K562 (cell line): ENCODE measurements at regions not wholly inside any gene's neighbourhood (a gene's known extent, or its start where the extent isn't known, plus 50 kb on each side); places are given as distances from the start of the nearest gene placed in this dataset.

ENCODE experiments used
- ADNP ChIP-seq: fragments of 200-800 bp; sonication (Bioruptor generic); IDR thresholded peaks from 2 replicates; pipeline ENCODE4 v1.6.1; 2016; ENCODE audit warnings: missing genetic modification characterization, missing compliant biosample characterization
- BACH1 ChIP-seq: fragments of 200-800 bp; sonication (Bioruptor generic); IDR thresholded peaks from 2 replicates; pipeline ENCODE4 v1.6.1; 2016; ENCODE audit warnings: missing genetic modification characterization, missing compliant biosample characterization
- TF ChIP-seq, protein P1 (sequence below), 2 experiments: IDR thresholded peaks in 1 of 2; conservative IDR thresholded peaks in 1 of 2; 2 replicates each; pipeline ENCODE4 v1.6.1; 2016; ENCODE audit warnings: low read depth in 2 of 2, mild to moderate bottlenecking in 1 of 2, missing compliant biosample characterization in 1 of 2, missing genetic modification characterization in 1 of 2, moderate library complexity in 1 of 2
- TF ChIP-seq, protein P2 (sequence below): fragments of 250-450 bp; sonication (Bioruptor Pico); IDR thresholded peaks from 2 replicates; pipeline ENCODE4 v1.5.0; 2021; ENCODE audit warnings: mild to moderate bottlenecking, moderate library complexity

DNA sequence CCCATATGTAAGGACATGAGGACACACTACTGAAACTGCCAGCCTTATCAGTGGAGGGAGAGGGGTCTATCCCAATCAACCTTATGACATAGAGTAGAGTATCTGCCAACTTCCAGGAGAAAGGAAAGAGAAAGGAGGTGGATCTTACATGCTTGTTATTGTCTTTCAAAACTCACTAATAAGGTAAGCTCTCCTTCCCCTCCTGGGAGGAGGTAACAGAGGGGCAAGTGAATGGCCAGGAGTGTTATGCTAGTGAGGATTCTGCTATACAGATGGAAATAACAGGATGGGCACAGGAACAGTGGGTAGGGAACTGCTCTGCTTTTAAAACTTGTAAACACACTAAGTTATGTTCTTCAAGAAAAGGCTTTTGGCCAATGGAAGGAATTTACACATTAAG is 1020.1 kb downstream of the TDRD15 start (continued):
- TF ChIP-seq, protein P1, sequence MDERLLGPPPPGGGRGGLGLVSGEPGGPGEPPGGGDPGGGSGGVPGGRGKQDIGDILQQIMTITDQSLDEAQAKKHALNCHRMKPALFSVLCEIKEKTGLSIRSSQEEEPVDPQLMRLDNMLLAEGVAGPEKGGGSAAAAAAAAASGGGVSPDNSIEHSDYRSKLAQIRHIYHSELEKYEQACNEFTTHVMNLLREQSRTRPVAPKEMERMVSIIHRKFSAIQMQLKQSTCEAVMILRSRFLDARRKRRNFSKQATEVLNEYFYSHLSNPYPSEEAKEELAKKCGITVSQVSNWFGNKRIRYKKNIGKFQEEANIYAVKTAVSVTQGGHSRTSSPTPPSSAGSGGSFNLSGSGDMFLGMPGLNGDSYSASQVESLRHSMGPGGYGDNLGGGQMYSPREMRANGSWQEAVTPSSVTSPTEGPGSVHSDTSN (CRISPR knock-in tag; IDR thresholded peaks at IDR 0.05; ENCODE audit: low read depth): no peak
- TF ChIP-seq, protein P1 (tag; conservative IDR thresholded peaks at IDR 0.05; ENCODE audit: low read depth): no peak
- TF ChIP-seq BACH1 (tag) (no peak), ADNP (no peak)
- TF ChIP-seq, protein P2, sequence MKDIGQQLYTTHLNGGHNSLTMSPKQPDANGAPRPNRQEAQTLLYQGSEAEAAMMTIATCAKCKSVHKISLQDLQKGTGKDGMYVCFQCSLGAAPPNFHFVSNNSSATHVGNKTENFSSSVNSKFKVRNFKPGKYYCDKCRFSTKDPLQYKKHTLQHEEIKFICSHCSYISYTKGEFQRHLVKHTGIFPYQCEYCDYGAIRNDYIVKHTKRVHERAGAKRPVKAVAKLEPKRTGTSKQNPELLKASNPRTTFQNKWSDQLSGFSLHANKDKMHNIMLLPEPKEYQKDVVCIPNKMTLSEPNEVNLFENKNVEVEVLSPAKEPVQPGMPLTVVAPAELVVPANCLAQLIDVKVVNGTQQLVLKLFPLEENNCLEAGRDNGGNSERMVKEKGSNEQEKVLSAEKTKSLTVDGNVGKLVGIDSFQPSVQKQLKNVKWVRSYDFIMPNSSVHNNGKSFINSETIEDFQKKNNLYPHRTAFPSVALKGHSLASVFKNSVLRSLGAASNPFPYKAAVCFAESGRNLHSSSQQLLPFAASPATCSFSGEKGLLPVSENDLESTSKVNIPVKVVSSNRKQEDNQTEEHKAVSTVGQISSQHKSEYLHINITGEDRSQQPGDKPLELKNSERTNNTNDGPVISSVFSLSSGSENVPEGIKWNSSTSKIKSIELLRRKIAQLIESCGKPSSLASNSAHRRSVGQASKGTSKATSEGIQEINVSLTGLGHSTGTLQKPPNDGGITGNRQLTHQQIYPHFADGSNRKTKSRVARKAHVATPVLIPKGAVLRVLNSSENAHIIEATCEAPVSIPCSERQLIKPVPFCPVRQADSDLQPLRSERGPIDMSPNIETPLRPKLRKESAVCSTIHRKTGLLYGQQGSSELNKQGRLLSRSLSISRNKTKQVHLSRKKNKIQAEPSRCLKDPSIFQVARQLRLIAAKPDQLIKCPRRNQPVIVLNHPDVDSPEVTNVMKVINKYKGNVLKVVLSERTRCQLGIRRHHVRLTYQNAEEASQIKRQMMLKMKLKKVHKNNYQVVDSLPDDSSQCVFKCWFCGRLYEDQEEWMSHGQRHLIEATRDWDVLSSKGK: no peak
